WTC11 (cell line): ENCODE measurements at regions not wholly inside any gene's neighbourhood (a gene's known extent, or its start where the extent isn't known, plus 50 kb on each side); places are given as distances from the start of the nearest gene placed in this dataset.

Experiments used
- ATAC-seq: fragments of 200-7000 bp; cut with Tn5 transposase; 2 replicates; pipeline ENCODE4 v1.10.0; 2021; ENCODE audit warnings: mild to moderate bottlenecking, moderate library complexity
- CTCF ChIA-PET: fragments of 300-600 bp; sonication (Branson Sonifier 250); formaldehyde crosslinking; loops from one replicate; lab custom pipeline; 2021; ENCODE audit warnings: antibody characterized with exemption; lab: Charles Lee
- POLR2A ChIA-PET: fragments of 350-600 bp; sonication (Branson Sonifier 250); formaldehyde crosslinking; loops from one replicate; lab custom pipeline; 2021; ENCODE audit warnings: antibody characterized with exemption; lab: Charles Lee
- DNase-seq: peaks from one replicate; pipeline ENCODE4 v3.0.0; 2021; ENCODE audit warnings: low spot score
- H3K27ac Mint-ChIP-seq: 2 replicates; pipeline ENCODE4 v1.8.0; 2021; ENCODE audit warnings: mixed read lengths
- H3K27me3 Mint-ChIP-seq: 2 replicates; pipeline ENCODE4 v1.8.0; 2021; ENCODE audit warnings: low read depth, mild to moderate bottlenecking, moderate library complexity, mixed read lengths
- H3K36me3 Mint-ChIP-seq: 2 replicates; pipeline ENCODE4 v1.8.0; 2021; ENCODE audit warnings: mixed read lengths
- H3K4me1 Mint-ChIP-seq: 2 replicates; pipeline ENCODE4 v1.8.0; 2022; ENCODE audit warnings: mixed read lengths
- H3K4me3 Mint-ChIP-seq: 2 replicates; pipeline ENCODE4 v1.8.0; 2021; ENCODE audit warnings: mild to moderate bottlenecking, moderate library complexity, mixed read lengths
- H3K9me3 Mint-ChIP-seq: 2 replicates; pipeline ENCODE4 v1.8.0; 2021; ENCODE audit warnings: mixed read lengths
- ATF2 ChIP-seq: sonication (generic); formaldehyde crosslinking; IDR thresholded peaks from 2 replicates; pipeline ENCODE4 v1.8.1; 2022; ENCODE audit warnings: low read depth, missing genetic modification reagents, borderline replicate concordance
- ELF4 ChIP-seq: sonication (generic); formaldehyde crosslinking; IDR thresholded peaks from 2 replicates; pipeline ENCODE4 v1.8.1; 2022; ENCODE audit warnings: low read depth, mild to moderate bottlenecking, moderate library complexity, missing genetic modification reagents
- FOXK1 ChIP-seq: sonication (generic); formaldehyde crosslinking; IDR thresholded peaks from 2 replicates; pipeline ENCODE4 v1.8.0; 2022; ENCODE audit warnings: mild to moderate bottlenecking, moderate library complexity, missing genetic modification reagents
- FOXP1 ChIP-seq: sonication (generic); formaldehyde crosslinking; IDR thresholded peaks from 2 replicates; pipeline ENCODE4 v1.8.0; 2022; ENCODE audit warnings: missing genetic modification reagents, mild to moderate bottlenecking, moderate library complexity, borderline replicate concordance
- IRF2 ChIP-seq: sonication (generic); formaldehyde crosslinking; IDR thresholded peaks from 2 replicates; pipeline ENCODE4 v1.8.0; 2022; ENCODE audit warnings: low read depth, missing genetic modification reagents, borderline replicate concordance
- JAZF1 ChIP-seq: fragments of 250-450 bp; sonication (Bioruptor Pico); IDR thresholded peaks from 2 replicates; pipeline ENCODE4 v1.9.0; 2021; ENCODE audit warnings: moderate library complexity, mild to moderate bottlenecking, inconsistent platforms
- JUN ChIP-seq: sonication (generic); formaldehyde crosslinking; IDR thresholded peaks from 2 replicates; pipeline ENCODE4 v1.8.0; 2023; ENCODE audit warnings: mild to moderate bottlenecking, missing genetic modification reagents
- MLX ChIP-seq: sonication (generic); formaldehyde crosslinking; IDR thresholded peaks from 2 replicates; pipeline ENCODE4 v1.8.1; 2023; ENCODE audit warnings: mild to moderate bottlenecking, missing genetic modification reagents, moderate library complexity
- MXD4 ChIP-seq: fragments of 250-450 bp; sonication (Bioruptor Pico); IDR thresholded peaks from 2 replicates; pipeline ENCODE4 v1.8.0; 2021; ENCODE audit warnings: mild to moderate bottlenecking, moderate library complexity, borderline replicate concordance
- ZBTB43 ChIP-seq: sonication (generic); formaldehyde crosslinking; IDR thresholded peaks from 2 replicates; pipeline ENCODE4 v1.8.1; 2023; ENCODE audit warnings: mild to moderate bottlenecking, missing genetic modification reagents
- ZNF138 ChIP-seq: sonication (generic); formaldehyde crosslinking; conservative IDR thresholded peaks from 2 replicates; pipeline ENCODE4 v1.8.1; 2022; ENCODE audit warnings: mild to moderate bottlenecking, moderate library complexity, missing genetic modification reagents
- ZNF281 ChIP-seq: sonication (generic); formaldehyde crosslinking; IDR thresholded peaks from 2 replicates; pipeline ENCODE4 v1.8.0; 2023; ENCODE audit warnings: mild to moderate bottlenecking, missing genetic modification reagents
- ZNF671 ChIP-seq: fragments of 250-450 bp; sonication (Bioruptor Pico); IDR thresholded peaks from 2 replicates; pipeline ENCODE4 v1.8.0; 2021; ENCODE audit warnings: mild to moderate bottlenecking
- TF ChIP-seq, protein P1 (sequence below): sonication (generic); formaldehyde crosslinking; IDR thresholded peaks from 2 replicates; pipeline ENCODE4 v1.8.0; 2022; ENCODE audit warnings: mild to moderate bottlenecking, missing genetic modification reagents
- TF ChIP-seq, protein P2 (sequence below): fragments of 250-450 bp; sonication (Bioruptor Pico); IDR thresholded peaks from 2 replicates; pipeline ENCODE4 v1.9.0; 2021; ENCODE audit warnings: moderate library complexity, mild to moderate bottlenecking, inconsistent platforms, borderline replicate concordance
- TF ChIP-seq, protein P3 (sequence below): sonication (generic); formaldehyde crosslinking; IDR thresholded peaks from 2 replicates; pipeline ENCODE4 v1.8.1; 2022; ENCODE audit warnings: mild to moderate bottlenecking, moderate library complexity, missing genetic modification reagents

GRCh38 chr6:167756597-167756996 lies 70.1 kb upstream of the AFDN start (continued):
- TF ChIP-seq ZNF281, result no peak

GRCh38 chr6:167757249-167757648 lies 69.5 kb upstream of the AFDN start:
- H3K9me3 Mint-ChIP-seq, result peaks cover 4% of the 10 kb centered on the region; the same call in 1 of the 2 replicates
- H3K4me3 Mint-ChIP-seq, result no peak overlapping the region
- H3K4me1 Mint-ChIP-seq, result no peaks in the 10 kb centered on the region
- no peak overlapping the region for H3K27ac Mint-ChIP-seq
- no peaks in the 10 kb centered on the region for H3K36me3 Mint-ChIP-seq
- POLR2A ChIA-PET, result no interaction called here
- DNase-seq (no peak), ATAC-seq (no peak)
- CTCF ChIA-PET, result no interaction called here
- no peak for TF ChIP-seq MLX
- no peak for TF ChIP-seq JAZF1 (CRISPR knock-in tag)
- TF ChIP-seq, protein P1, sequence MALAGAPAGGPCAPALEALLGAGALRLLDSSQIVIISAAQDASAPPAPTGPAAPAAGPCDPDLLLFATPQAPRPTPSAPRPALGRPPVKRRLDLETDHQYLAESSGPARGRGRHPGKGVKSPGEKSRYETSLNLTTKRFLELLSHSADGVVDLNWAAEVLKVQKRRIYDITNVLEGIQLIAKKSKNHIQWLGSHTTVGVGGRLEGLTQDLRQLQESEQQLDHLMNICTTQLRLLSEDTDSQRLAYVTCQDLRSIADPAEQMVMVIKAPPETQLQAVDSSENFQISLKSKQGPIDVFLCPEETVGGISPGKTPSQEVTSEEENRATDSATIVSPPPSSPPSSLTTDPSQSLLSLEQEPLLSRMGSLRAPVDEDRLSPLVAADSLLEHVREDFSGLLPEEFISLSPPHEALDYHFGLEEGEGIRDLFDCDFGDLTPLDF (CRISPR knock-in tag), result no peak
- TF ChIP-seq ATF2 (CRISPR knock-in tag), result no peak
- TF ChIP-seq, protein P2, sequence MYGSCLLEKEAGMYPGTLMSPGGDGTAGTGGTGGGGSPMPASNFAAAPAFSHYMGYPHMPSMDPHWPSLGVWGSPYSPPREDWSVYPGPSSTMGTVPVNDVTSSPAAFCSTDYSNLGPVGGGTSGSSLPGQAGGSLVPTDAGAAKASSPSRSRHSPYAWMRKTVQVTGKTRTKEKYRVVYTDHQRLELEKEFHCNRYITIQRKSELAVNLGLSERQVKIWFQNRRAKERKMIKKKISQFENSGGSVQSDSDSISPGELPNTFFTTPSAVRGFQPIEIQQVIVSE (CRISPR knock-in tag), result no peak
- no peak for TF ChIP-seq ZNF671 (CRISPR knock-in tag)
- TF ChIP-seq FOXP1 (CRISPR knock-in tag), result no peak
- no peak for TF ChIP-seq ELF4 (CRISPR knock-in tag)
- TF ChIP-seq MXD4 (CRISPR knock-in tag), result no peak
- TF ChIP-seq ZBTB43 (CRISPR knock-in tag), result no peak
- TF ChIP-seq FOXK1, result no peak
- no peak for TF ChIP-seq IRF2
- TF ChIP-seq, protein P3, sequence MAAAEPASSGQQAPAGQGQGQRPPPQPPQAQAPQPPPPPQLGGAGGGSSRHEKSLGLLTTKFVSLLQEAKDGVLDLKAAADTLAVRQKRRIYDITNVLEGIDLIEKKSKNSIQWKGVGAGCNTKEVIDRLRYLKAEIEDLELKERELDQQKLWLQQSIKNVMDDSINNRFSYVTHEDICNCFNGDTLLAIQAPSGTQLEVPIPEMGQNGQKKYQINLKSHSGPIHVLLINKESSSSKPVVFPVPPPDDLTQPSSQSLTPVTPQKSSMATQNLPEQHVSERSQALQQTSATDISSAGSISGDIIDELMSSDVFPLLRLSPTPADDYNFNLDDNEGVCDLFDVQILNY (CRISPR knock-in tag), result no peak
- TF ChIP-seq ZNF138 (CRISPR knock-in tag), result no peak
- no peak for TF ChIP-seq JUN (CRISPR knock-in tag)
- H3K27me3 Mint-ChIP-seq, result no peaks in the 10 kb centered on the region
